Gastroesophageal sphincter (tissue), 3 donors: ENCODE measurements at regions not wholly inside any gene's neighbourhood (a gene's known extent, or its start where the extent isn't known, plus 50 kb on each side); places are given as distances from the start of the nearest gene placed in this dataset.

Experiments used
- CTCF ChIP-seq, 4 experiments: fragments of 200-600 bp in 2 of 4; fragments of 450-650 bp in 2 of 4; sonication (generic) in 1 of 4; IDR thresholded peaks; one replicate each; pipeline ENCODE4 v1.5.1; 2017 to 2019; ENCODE audit warnings: antibody characterized with exemption in 4 of 4, mild to moderate bottlenecking in 2 of 4, moderate library complexity in 2 of 4
- POLR2A ChIP-seq, 2 donors: fragments of 450-650 bp; IDR thresholded peaks; one replicate each; pipeline ENCODE4 v1.6.1; 2017; ENCODE audit warnings: antibody characterized with exemption in 2 of 2, mild to moderate bottlenecking in 2 of 2, moderate library complexity in 1 of 2

DNA sequence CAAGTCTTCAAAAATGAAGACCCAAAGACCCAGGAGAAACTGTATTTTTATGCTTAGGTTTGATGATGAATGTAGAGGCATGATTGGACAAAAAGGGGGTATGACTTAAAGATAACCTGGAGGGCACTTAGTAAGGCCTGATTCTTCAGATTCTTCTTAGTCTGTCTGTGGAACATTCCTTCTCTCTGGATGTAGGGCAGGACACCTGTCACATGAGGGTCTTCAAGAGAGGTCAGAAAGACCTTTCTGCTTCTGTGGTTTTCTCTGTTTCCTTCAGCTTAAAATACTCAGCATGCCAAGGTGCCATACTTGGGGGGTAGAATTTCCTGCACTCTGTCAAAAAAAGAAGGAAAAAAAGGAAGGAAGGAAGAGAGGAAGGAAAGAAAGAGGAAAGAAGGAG is 78.1 kb downstream of the BLID start:
- no peak for TF ChIP-seq CTCF (IDR thresholded peaks at IDR 0.05)
- TF ChIP-seq POLR2A (IDR thresholded peaks at IDR 0.05): no peak
